ENCODE measurements at regions not wholly inside any gene's neighbourhood (a gene's known extent, or its start where the extent isn't known, plus 50 kb on each side); places are given as distances from the start of the nearest gene placed in this dataset.

DNA sequence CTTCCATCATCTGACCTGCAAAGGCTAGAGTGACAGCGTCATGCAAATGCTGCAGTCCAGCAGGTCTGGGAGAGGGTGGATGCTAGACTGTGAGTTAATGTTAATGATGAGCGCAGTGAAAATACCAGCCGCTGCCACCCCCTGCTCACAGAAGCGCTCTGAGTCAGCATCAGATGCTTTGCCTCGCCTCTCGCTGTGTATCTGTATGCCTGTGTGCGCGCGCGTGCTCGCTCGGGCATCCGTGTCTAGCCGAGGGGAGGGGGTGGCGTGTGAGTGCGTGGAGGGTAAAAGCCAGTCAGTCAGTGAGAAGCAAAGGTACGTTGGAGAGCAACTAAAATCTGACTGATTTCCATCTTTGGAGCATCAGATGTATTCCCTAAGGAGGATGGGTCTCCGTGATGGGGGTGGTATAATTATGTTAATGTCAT is 858.7 kb downstream of the USP25 start:
- DNase-seq (ENCODE audit: extremely low spot score, unreplicated experiment) = peak; percentile 75
- peaks cover 4% of the 10 kb centered on the region for H3K9me3 Mint-ChIP-seq
- no peaks in the 10 kb centered on the region for H3K27me3 Mint-ChIP-seq
- H3K4me3 Mint-ChIP-seq = no peak overlapping the region
- TF ChIP-seq, protein P1, sequence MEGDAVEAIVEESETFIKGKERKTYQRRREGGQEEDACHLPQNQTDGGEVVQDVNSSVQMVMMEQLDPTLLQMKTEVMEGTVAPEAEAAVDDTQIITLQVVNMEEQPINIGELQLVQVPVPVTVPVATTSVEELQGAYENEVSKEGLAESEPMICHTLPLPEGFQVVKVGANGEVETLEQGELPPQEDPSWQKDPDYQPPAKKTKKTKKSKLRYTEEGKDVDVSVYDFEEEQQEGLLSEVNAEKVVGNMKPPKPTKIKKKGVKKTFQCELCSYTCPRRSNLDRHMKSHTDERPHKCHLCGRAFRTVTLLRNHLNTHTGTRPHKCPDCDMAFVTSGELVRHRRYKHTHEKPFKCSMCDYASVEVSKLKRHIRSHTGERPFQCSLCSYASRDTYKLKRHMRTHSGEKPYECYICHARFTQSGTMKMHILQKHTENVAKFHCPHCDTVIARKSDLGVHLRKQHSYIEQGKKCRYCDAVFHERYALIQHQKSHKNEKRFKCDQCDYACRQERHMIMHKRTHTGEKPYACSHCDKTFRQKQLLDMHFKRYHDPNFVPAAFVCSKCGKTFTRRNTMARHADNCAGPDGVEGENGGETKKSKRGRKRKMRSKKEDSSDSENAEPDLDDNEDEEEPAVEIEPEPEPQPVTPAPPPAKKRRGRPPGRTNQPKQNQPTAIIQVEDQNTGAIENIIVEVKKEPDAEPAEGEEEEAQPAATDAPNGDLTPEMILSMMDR (conservative IDR thresholded peaks at IDR 0.05) = no peak
- H3K4me1 Mint-ChIP-seq (ENCODE audit: unreplicated experiment) = peaks cover 14% of the 10 kb centered on the region
- H3K36me3 Mint-ChIP-seq = peaks cover 2% of the 10 kb centered on the region
- no peak overlapping the region for H3K27ac Mint-ChIP-seq

DNA sequence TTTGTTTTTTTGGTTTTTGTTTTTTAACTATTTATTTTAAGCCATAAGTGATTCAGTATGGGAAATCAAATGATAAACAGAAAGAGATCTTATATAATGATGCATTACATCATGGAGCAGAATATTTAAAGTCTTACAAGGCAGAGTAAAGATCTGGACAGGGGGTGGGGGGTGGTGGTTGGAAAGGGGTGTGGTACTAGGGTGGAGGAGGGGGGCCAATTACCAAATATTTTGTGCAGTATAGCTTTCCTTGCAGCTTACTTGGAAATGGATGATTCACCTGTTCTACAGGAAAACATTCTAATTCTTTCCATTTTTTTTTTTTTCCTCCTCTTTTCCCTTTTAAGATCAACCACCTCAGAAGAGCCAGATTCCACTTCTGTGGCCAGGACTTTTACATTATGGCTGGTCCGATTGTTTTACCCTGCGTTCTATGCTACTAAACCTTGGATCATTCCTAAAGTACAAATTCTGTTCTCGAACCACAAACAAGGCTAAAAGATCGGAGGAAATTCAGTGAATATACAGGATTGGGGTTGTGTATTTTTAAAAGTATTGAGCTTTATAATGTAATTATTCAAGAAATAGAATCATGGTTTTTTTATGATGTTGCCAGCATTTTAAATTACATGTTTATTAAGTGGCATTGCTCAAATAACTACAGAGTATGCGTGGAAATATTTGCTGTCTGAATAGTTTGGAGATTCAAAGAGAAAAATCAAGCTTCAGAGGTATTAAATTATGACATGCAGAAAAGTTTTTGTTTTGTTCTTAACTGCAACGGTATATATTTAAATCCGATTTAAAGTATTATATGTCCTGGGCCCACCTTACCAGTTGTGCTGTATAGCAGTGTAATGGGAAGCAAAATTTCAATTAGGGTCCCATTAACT is 859.5 kb downstream of the USP25 start:
- TF ChIP-seq, protein P1 (conservative IDR thresholded peaks at IDR 0.05) = no peak
- H3K9me3 Mint-ChIP-seq = no peaks in the 10 kb centered on the region
- H3K27me3 Mint-ChIP-seq = no peaks in the 10 kb centered on the region
- no peak overlapping the region for H3K27ac Mint-ChIP-seq
- H3K4me1 Mint-ChIP-seq (ENCODE audit: unreplicated experiment) = peaks cover 13% of the 10 kb centered on the region
- DNase-seq (ENCODE audit: extremely low spot score, unreplicated experiment) = no peak
- no peak overlapping the region for H3K4me3 Mint-ChIP-seq
- H3K36me3 Mint-ChIP-seq = peaks cover under 1% of the 10 kb centered on the region

DNA sequence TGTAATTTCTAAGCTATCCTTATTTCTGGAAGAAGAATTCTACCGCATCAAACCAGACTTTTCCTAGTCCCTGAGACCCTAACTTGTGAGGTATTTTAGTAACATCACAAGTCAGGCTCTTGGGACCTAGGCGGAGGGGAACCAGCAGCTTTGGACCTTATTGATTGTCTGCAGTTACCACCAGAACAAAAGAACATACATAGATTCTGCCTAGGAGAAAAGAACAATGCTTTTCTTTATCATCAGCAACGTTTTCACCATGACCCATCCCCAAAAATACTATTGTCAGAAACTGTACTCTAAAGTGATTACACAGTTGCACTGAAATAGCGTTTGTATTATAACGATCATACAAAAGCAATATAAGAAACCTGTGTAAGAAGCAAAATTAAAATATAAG is 860.4 kb downstream of the USP25 start:
- DNase-seq (ENCODE audit: extremely low spot score, unreplicated experiment) = no peak
- no peaks in the 10 kb centered on the region for H3K27me3 Mint-ChIP-seq
- no peaks in the 10 kb centered on the region for H3K9me3 Mint-ChIP-seq
- TF ChIP-seq, protein P1 (conservative IDR thresholded peaks at IDR 0.05) = no peak
- no peak overlapping the region for H3K27ac Mint-ChIP-seq
- peaks cover 6% of the 10 kb centered on the region for H3K36me3 Mint-ChIP-seq
- peaks cover 19% of the 10 kb centered on the region for H3K4me1 Mint-ChIP-seq (ENCODE audit: unreplicated experiment)
- no peak overlapping the region for H3K4me3 Mint-ChIP-seq

DNA sequence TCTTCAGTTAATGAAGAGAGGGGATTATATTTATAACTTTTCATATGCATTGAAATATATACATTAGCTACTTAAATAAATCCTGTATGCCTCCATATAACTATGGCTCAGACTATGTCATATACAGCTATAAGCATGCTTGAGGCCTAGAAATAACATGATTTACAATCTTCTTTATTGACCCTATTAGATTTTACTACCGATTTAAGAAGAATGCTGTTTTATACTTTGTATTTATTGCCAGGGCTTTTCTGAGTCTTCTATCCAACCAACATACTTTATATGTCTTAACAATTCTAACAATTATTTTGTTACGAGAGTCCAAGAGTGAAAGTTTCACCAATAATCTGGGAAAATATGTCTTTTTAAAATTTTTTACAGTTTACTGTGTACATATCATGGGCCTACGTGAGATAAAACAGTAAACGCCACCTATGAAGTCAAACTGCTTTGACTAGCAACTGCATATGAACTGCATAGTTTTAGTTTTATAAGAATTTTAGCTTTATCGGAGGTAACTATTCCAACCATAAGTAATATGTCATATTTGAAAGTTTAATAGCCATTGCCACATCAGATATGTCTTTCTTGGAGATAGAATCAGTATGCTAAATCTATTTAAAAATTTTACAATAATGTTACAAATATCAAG is 861.0 kb downstream of the USP25 start:
- H3K9me3 Mint-ChIP-seq = no peaks in the 10 kb centered on the region
- no peak overlapping the region for H3K27ac Mint-ChIP-seq
- peaks cover 19% of the 10 kb centered on the region for H3K4me1 Mint-ChIP-seq (ENCODE audit: unreplicated experiment)
- no peak overlapping the region for H3K4me3 Mint-ChIP-seq
- TF ChIP-seq, protein P1 (conservative IDR thresholded peaks at IDR 0.05) = no peak
- no peaks in the 10 kb centered on the region for H3K27me3 Mint-ChIP-seq
- no peak for DNase-seq (ENCODE audit: extremely low spot score, unreplicated experiment)
- H3K36me3 Mint-ChIP-seq = peaks cover 6% of the 10 kb centered on the region

DNA sequence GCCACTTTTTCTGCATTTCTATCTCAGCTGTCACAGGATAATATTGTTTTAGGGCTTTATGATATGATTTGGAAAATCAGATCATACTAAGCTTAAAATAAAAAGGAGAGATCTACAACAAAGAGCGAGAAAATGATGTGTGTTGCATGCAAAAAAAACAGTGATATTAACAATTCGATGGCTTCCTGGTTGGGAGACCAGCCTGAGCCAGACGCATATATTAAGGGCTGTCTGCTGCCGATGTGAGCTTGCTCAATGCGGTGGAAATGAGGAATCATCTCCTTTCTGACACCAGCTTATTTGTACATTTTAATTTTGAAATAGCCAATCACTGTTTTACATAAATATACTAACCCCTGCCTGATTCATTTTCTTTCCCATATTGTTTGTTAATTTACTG is 862.6 kb downstream of the USP25 start:
- no peak overlapping the region for H3K27ac Mint-ChIP-seq

More for the DNA sequence above, 862.6 kb downstream of the USP25 start:
- Mint-ChIP-seq H3K9me3 (no peaks in the 10 kb centered on the region), H3K4me1 (ENCODE audit: unreplicated experiment) (peaks cover 19% of the 10 kb centered on the region), H3K27me3 (no peaks in the 10 kb centered on the region), H3K4me3 (no peak overlapping the region), H3K36me3 (peaks cover 10% of the 10 kb centered on the region)
- TF ChIP-seq, protein P1 (conservative IDR thresholded peaks at IDR 0.05) = no peak
- DNase-seq (ENCODE audit: extremely low spot score, unreplicated experiment) = no peak

All from type B pancreatic cell (in vitro differentiated cells).